GM12865 (cell line): ENCODE measurements at regions not wholly inside any gene's neighbourhood (a gene's known extent, or its start where the extent isn't known, plus 50 kb on each side); places are given as distances from the start of the nearest gene placed in this dataset.

Experiments
- DNase-seq: peaks from one replicate; pipeline ENCODE4 v3.0.0; 2010; ENCODE audit warnings: low read depth
- H3K4me3 ChIP-seq: 2 replicates; pipeline ENCODE4 v1.5.1; 2011; ENCODE audit warnings: mild to moderate bottlenecking, low read depth, low read length, control low read depth
- TF ChIP-seq, protein P1 (sequence below): IDR thresholded peaks from 2 replicates; pipeline ENCODE4 v1.5.1; 2011; ENCODE audit warnings: low read length, control low read depth, low read depth, inconsistent platforms; ENCODE audit not compliant: insufficient read depth; ENCODE audit errors: missing control alignments

DNA sequence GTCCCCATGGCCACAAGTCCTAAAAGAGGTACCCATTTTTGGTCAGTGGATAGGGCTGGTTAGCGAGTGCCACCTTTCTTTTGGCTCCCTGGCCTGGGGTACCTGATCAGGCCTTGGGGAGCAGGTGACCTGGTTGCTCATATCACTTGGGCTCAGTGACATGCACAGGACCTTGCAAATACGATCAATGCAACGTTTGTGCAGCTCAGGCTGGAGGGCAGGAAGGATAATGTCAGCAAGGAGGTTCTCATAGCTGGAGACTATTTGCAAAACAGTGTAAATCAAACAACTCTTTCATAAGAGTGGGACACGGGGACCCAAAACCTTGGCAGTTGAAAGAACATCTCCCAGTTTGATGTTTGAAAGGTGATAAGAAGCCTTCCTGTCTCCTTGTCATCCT lies 127.4 kb upstream of the CADM1 start:
- H3K4me3 ChIP-seq, result no peak overlapping the region
- TF ChIP-seq, protein P1, sequence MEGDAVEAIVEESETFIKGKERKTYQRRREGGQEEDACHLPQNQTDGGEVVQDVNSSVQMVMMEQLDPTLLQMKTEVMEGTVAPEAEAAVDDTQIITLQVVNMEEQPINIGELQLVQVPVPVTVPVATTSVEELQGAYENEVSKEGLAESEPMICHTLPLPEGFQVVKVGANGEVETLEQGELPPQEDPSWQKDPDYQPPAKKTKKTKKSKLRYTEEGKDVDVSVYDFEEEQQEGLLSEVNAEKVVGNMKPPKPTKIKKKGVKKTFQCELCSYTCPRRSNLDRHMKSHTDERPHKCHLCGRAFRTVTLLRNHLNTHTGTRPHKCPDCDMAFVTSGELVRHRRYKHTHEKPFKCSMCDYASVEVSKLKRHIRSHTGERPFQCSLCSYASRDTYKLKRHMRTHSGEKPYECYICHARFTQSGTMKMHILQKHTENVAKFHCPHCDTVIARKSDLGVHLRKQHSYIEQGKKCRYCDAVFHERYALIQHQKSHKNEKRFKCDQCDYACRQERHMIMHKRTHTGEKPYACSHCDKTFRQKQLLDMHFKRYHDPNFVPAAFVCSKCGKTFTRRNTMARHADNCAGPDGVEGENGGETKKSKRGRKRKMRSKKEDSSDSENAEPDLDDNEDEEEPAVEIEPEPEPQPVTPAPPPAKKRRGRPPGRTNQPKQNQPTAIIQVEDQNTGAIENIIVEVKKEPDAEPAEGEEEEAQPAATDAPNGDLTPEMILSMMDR, result no peak
- no peak for DNase-seq

DNA sequence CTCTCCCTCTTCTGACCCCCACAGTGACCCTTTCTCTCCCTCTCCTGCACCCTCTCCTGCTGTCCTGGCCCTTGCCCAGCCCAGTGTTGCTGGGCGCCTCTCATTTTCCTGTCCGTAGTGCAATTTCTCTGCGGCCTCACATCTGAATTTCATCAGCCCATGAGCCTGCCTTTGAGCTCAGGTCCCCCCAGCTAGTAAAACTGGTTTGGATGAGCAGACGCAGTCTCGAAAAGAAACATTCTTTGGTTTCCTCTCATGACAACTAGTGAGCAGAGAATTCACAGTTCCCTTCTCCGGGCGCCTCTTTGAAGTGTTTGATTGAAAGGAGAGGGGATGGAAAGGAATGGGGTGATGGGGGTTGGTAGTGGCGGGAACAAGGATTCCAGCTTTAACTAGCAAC lies 126.0 kb upstream of the CADM1 start:
- DNase-seq, result no peak
- TF ChIP-seq, protein P1, result no peak
- no peak overlapping the region for H3K4me3 ChIP-seq

DNA sequence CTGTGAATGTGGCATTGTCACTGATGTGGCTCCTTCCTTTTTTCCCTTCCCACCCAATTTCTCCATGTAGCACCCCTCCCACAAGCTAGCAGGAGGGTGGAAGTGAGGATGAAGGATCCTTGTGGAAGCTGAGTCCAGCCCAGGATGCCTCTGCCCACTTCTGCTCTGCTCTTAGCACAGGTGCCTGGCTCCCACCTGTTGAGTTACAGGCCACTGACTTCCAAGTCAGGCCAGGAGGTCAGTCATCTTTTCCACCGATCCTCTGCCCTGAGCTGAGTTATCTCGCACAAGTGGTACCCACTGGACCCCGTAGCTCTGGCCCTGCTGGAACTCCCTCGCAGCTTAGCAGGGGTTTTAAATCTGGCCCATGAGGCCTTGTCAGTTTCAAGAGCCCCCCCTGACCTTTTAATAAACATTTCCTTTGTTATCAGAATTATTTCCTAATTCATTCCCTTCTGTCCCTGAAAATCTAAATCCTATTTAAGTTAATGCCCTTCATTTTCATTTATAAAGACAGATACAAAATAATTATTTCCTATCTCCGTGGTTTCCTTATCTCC lies 125.3 kb upstream of the CADM1 start:
- TF ChIP-seq, protein P1, result no peak
- no peak for DNase-seq
- H3K4me3 ChIP-seq, result no peak overlapping the region

DNA sequence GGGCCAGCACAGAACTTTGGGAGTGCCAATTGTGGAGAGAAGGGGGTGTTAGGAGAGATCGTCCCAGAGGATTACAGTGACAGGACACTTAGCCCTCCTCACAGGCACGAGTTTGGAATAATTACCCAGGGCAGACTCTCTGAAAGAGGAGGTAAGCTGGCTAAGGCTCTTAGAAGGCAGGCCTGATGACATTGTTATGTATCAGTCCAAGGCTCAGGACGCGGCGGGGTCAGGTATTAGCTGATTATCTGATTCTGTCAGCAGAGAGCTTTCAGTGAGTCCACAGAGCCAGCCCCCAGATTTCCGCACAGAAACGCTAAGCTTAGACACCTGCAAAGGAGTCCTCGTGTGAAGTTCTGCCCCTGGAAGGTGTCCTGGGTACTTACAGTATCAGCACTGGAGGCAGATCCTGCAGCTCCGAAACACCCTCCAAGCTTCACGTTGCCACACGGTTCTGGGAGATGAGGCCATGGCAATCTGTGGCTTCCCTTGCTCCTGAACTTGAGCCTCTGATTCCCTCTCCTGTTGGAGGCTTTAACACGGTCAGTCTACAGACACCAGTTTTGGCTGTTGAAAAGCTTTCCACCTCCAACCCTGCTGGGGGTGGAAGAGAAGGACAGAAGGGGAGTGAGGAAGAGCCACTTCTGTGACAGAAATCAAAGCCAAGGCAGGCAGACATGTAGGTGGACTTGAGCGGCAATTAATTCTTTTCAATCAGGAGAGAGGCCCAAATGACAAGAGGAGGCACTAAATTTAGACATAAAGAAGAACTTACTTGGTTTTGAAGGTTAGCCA lies 123.6 kb upstream of the CADM1 start:
- TF ChIP-seq, protein P1, result no peak
- DNase-seq, result no peak
- H3K4me3 ChIP-seq, result no peak overlapping the region

GRCh38 chr11:115627071-115627470 lies 122.9 kb upstream of the CADM1 start:
- no peak overlapping the region for H3K4me3 ChIP-seq
- DNase-seq, result no peak
- TF ChIP-seq, protein P1, result no peak

DNA sequence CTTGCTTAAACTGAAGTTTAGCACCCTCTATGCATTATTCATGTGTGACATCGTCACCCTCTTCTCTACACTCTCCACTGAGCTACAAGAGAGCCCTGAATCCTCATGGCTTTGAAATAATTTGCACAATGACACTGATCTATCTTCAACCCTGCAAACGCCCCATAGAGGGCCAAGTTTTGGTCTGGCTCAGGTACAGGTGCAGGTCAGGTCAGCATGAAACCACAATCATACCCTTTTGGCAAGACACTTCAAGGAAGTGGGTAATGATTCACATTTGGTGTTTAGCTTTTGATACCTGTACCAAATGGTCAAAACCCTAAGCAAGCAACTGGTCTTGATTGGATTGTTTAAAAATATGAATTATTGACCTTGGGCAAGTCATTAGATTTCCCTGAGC lies 122.2 kb upstream of the CADM1 start:
- DNase-seq, result no peak
- no peak overlapping the region for H3K4me3 ChIP-seq
- TF ChIP-seq, protein P1, result no peak
